H9 (cell line): ENCODE measurements at regions not wholly inside any gene's neighbourhood (a gene's known extent, or its start where the extent isn't known, plus 50 kb on each side); places are given as distances from the start of the nearest gene placed in this dataset.

Experiments used
- DNase-seq: peaks from one replicate; pipeline ENCODE4 v3.0.0-alpha.2; 2017
- H2AFZ ChIP-seq: one replicate; pipeline ENCODE4 v1.6.1; 2013; ENCODE audit warnings: mild to moderate bottlenecking, low read length, control low read depth, moderate library complexity
- H2AK5ac ChIP-seq: 2 replicates; pipeline ENCODE4 v1.6.1; 2013; ENCODE audit warnings: low read length, control low read depth, mixed read lengths; ENCODE audit not compliant: insufficient read length
- H2BK120ac ChIP-seq: one replicate; pipeline ENCODE4 v1.6.1; 2013; ENCODE audit warnings: low read depth, mild to moderate bottlenecking, low read length, control low read depth, inconsistent platforms; ENCODE audit not compliant: poor library complexity, severe bottlenecking
- H2BK12ac ChIP-seq: 2 replicates; pipeline ENCODE4 v1.6.1; 2013; ENCODE audit warnings: low read length, control low read depth, mixed read lengths, low read depth; ENCODE audit not compliant: insufficient read length
- H2BK15ac ChIP-seq: 2 replicates; pipeline ENCODE4 v1.6.1; 2013; ENCODE audit warnings: low read depth, low read length, control low read depth
- H2BK20ac ChIP-seq: one replicate; pipeline ENCODE4 v1.6.1; 2013; ENCODE audit warnings: low read depth, mild to moderate bottlenecking, low read length, control low read depth, inconsistent platforms; ENCODE audit not compliant: poor library complexity, severe bottlenecking
- H2BK5ac ChIP-seq: 2 replicates; pipeline ENCODE4 v1.6.1; 2013; ENCODE audit warnings: low read length, control low read depth, mixed read lengths; ENCODE audit not compliant: insufficient read length
- H3K14ac ChIP-seq: 2 replicates; pipeline ENCODE4 v1.6.1; 2013; ENCODE audit warnings: low read length, control low read depth; ENCODE audit not compliant: insufficient read depth
- H3K18ac ChIP-seq: 2 replicates; pipeline ENCODE4 v1.6.1; 2013; ENCODE audit warnings: low read depth, mild to moderate bottlenecking, mixed read lengths, low read length, control low read depth; ENCODE audit not compliant: insufficient read length
- H3K23ac ChIP-seq: 2 replicates; pipeline ENCODE4 v1.6.1; 2013; ENCODE audit warnings: low read length, control low read depth, mixed read lengths, low read depth; ENCODE audit not compliant: insufficient read length
- H3K23me2 ChIP-seq: 2 replicates; pipeline ENCODE4 v1.6.1; 2013; ENCODE audit warnings: low read depth, mild to moderate bottlenecking, mixed read lengths, low read length, control low read depth; ENCODE audit not compliant: insufficient read length, poor library complexity, severe bottlenecking
- H3K27ac ChIP-seq: 2 replicates; pipeline ENCODE4 v1.5.1; 2013; ENCODE audit warnings: low read length, control low read depth, mixed read lengths, low read depth; ENCODE audit not compliant: insufficient read length
- H3K27me3 ChIP-seq: 2 replicates; pipeline ENCODE4 v1.6.1; 2013; ENCODE audit warnings: low read length, control low read depth, inconsistent platforms; ENCODE audit not compliant: insufficient read depth
- H3K4ac ChIP-seq: 2 replicates; pipeline ENCODE4 v1.6.1; 2013; ENCODE audit warnings: low read depth, mild to moderate bottlenecking, control low read depth, inconsistent platforms, low read length, moderate library complexity
- H3K4me1 ChIP-seq: 2 replicates; pipeline ENCODE4 v1.6.1; 2013; ENCODE audit warnings: low read length, control low read depth, inconsistent platforms; ENCODE audit not compliant: insufficient read depth
- H3K4me2 ChIP-seq: 2 replicates; pipeline ENCODE4 v1.6.1; 2013; ENCODE audit warnings: low read length, control low read depth, mixed read lengths; ENCODE audit not compliant: insufficient read length, insufficient read depth
- H3K56ac ChIP-seq: 2 replicates; pipeline ENCODE4 v1.6.1; 2013; ENCODE audit warnings: low read depth, mild to moderate bottlenecking, mixed read lengths, low read length, control low read depth; ENCODE audit not compliant: insufficient read length
- H3K79me1 ChIP-seq: 2 replicates; pipeline ENCODE4 v1.6.1; 2013; ENCODE audit warnings: low read depth, mild to moderate bottlenecking, moderate library complexity, low read length, control low read depth, inconsistent platforms; ENCODE audit not compliant: insufficient read depth, poor library complexity, severe bottlenecking
- H3K79me2 ChIP-seq: 2 replicates; pipeline ENCODE4 v1.6.1; 2013; ENCODE audit warnings: low read length, control low read depth, inconsistent platforms; ENCODE audit not compliant: insufficient read depth
- H3K9ac ChIP-seq: 2 replicates; pipeline ENCODE4 v1.6.1; 2013; ENCODE audit warnings: low read length, control low read depth, mixed read lengths; ENCODE audit not compliant: insufficient read length; ENCODE audit errors: extremely low read depth
- H3K9me3 ChIP-seq: one replicate; pipeline ENCODE4 v1.6.1; 2013; ENCODE audit warnings: low read depth, low read length, inconsistent platforms; ENCODE audit not compliant: control insufficient read depth
- H3T11ph ChIP-seq: one replicate; pipeline ENCODE4 v1.6.1; 2013; ENCODE audit warnings: mild to moderate bottlenecking, low read length, control low read depth, inconsistent platforms
- H4K20me1 ChIP-seq: one replicate; pipeline ENCODE4 v1.6.1; 2013; ENCODE audit not compliant: control insufficient read depth, insufficient read length, insufficient read depth
- H4K5ac ChIP-seq: 2 replicates; pipeline ENCODE4 v1.6.1; 2013; ENCODE audit warnings: low read depth, mild to moderate bottlenecking, mixed read lengths, low read length, control low read depth; ENCODE audit not compliant: insufficient read length
- H4K8ac ChIP-seq: replicated peaks from 2 replicates; pipeline ENCODE4 v1.6.1; 2013; ENCODE audit warnings: low read length, control low read depth, mixed read lengths, low read depth; ENCODE audit not compliant: insufficient read length
- H4K91ac ChIP-seq: 2 replicates; pipeline ENCODE4 v1.6.1; 2013; ENCODE audit warnings: low read depth, mild to moderate bottlenecking, moderate library complexity, mixed read lengths, low read length, control low read depth; ENCODE audit not compliant: insufficient read length
- H3K27ac Mint-ChIP-seq, 3 experiments: 2 replicates in 2 of 3; 3 replicates in 1 of 3; pipeline ENCODE4 v1.8.0; 2020 to 2021; ENCODE audit warnings: mixed read lengths in 3 of 3, mild to moderate bottlenecking in 1 of 3, moderate library complexity in 1 of 3
- H3K27me3 Mint-ChIP-seq: 2 replicates; pipeline ENCODE4 v1.8.0; 2021; ENCODE audit warnings: low read depth, mild to moderate bottlenecking, moderate library complexity, mixed read lengths
- H3K36me3 Mint-ChIP-seq, 3 experiments: 2 replicates in 2 of 3; 3 replicates in 1 of 3; pipeline ENCODE4 v1.8.0; 2020 to 2021; ENCODE audit warnings: low read depth in 3 of 3, mixed read lengths in 3 of 3; ENCODE audit not compliant: insufficient read depth in 1 of 3
- H3K4me1 Mint-ChIP-seq, 2 experiments: 2 replicates each; pipeline ENCODE4 v1.8.0; 2020; ENCODE audit warnings: mixed read lengths in 2 of 2
- H3K4me3 Mint-ChIP-seq, 2 experiments: 2 replicates in 1 of 2; 3 replicates in 1 of 2; pipeline ENCODE4 v1.8.0; 2020 to 2021; ENCODE audit warnings: mild to moderate bottlenecking in 2 of 2, mixed read lengths in 2 of 2, moderate library complexity in 1 of 2
- H3K9me3 Mint-ChIP-seq, 2 experiments: 2 replicates in 1 of 2; 3 replicates in 1 of 2; pipeline ENCODE4 v1.8.0; 2020; ENCODE audit warnings: mild to moderate bottlenecking in 2 of 2, mixed read lengths in 2 of 2, moderate library complexity in 1 of 2
- CTCF ChIP-seq: fragments of 200-600 bp; sonication (generic); conservative IDR thresholded peaks from 3 replicates; pipeline ENCODE4 v1.8.0; 2021; ENCODE audit warnings: antibody characterized with exemption, mild to moderate bottlenecking
- WGBS: extraction: QIAGEN DNeasy Blood & Tissue Kit; methylation state at CpG from one replicate; pipeline ENCODE4 v1.1.7; 2013; ENCODE audit warnings: missing lambda C conversion rate, low lambda C conversion rate, mixed read lengths; ENCODE audit not compliant: insufficient read length; ENCODE audit errors: extremely low coverage; 5-methylcytosine and 5-hydroxymethylcytosine counted together

- Histone ChIP-seq H3T11ph (no peak overlapping the region), H3K79me2 (no peaks in the 10 kb centered on the region), H3K23me2 (no peaks in the 10 kb centered on the region), H3K79me1 (no peaks in the 10 kb centered on the region), H4K91ac (no peak overlapping the region), H3K56ac (no peak overlapping the region), H3K27me3 (no peaks in the 10 kb centered on the region), H3K14ac (no peak overlapping the region), H3K9me3 (peaks cover 6% of the 10 kb centered on the region), H3K18ac (no peak overlapping the region), H3K4me1 (no peaks in the 10 kb centered on the region), H2AK5ac (no peak overlapping the region), H4K5ac (no peak overlapping the region), H2BK120ac (no peak overlapping the region), H3K4me2 (no peak overlapping the region), H2BK5ac (no peak overlapping the region), H3K27ac (no peak overlapping the region), H3K23ac (no peak overlapping the region), H4K8ac (no peak overlapping the region), H2BK20ac (no peak overlapping the region), H3K4ac (no peak overlapping the region), H4K20me1 (no peaks in the 10 kb centered on the region), H2BK15ac (no peak overlapping the region), H2AFZ (no peak overlapping the region), H2BK12ac (no peak overlapping the region), H3K9ac (no peak overlapping the region)
- Mint-ChIP-seq H3K4me1 (no peaks in the 10 kb centered on the region), H3K27ac (no peak overlapping the region), H3K36me3 (peaks cover 4 to 18% (median 6%) of the 10 kb centered on the region in 3 experiments; a peak in 6 of 7 replicates), H3K9me3 (peaks cover 22 to 24% of the 10 kb centered on the region in 2 experiments), H3K4me3 (no peak overlapping the region), H3K27me3 (no peaks in the 10 kb centered on the region)
- no CpG with 5 or more reads among the region's 3 CpGs for WGBS
- TF ChIP-seq CTCF, result no peak
- no peak for DNase-seq
These were observed 2148.5 kb upstream of the PIK3C3 start for GRCh38 chr18:39806525-39806924.
